Endothelial cell (in vitro differentiated cells): ENCODE measurements at regions not wholly inside any gene's neighbourhood (a gene's known extent, or its start where the extent isn't known, plus 50 kb on each side); places are given as distances from the start of the nearest gene placed in this dataset.

Experiments
- DNase-seq: peaks from one replicate; pipeline ENCODE4 v3.0.0; 2021; ENCODE audit warnings: low spot score
- H3K27ac Mint-ChIP-seq: one replicate; pipeline ENCODE4 v1.8.0; 2021; ENCODE audit warnings: mixed read lengths, inconsistent platforms; ENCODE audit not compliant: unreplicated experiment
- H3K27me3 Mint-ChIP-seq: one replicate; pipeline ENCODE4 v1.8.0; 2021; ENCODE audit warnings: mild to moderate bottlenecking, moderate library complexity, mixed read lengths, inconsistent platforms; ENCODE audit not compliant: unreplicated experiment
- H3K36me3 Mint-ChIP-seq: one replicate; pipeline ENCODE4 v1.8.0; 2021; ENCODE audit warnings: mild to moderate bottlenecking, low read depth, mixed read lengths, inconsistent platforms; ENCODE audit not compliant: unreplicated experiment
- H3K4me1 Mint-ChIP-seq: one replicate; pipeline ENCODE4 v1.8.0; 2021; ENCODE audit warnings: mild to moderate bottlenecking, mixed read lengths, inconsistent platforms; ENCODE audit not compliant: unreplicated experiment
- H3K4me3 Mint-ChIP-seq: one replicate; pipeline ENCODE4 v1.8.0; 2021; ENCODE audit warnings: mild to moderate bottlenecking, mixed read lengths, inconsistent platforms; ENCODE audit not compliant: unreplicated experiment
- H3K9me3 Mint-ChIP-seq: one replicate; pipeline ENCODE4 v1.8.0; 2021; ENCODE audit warnings: mixed read lengths, inconsistent platforms; ENCODE audit not compliant: unreplicated experiment
- CTCF ChIP-seq: fragments of 200-600 bp; sonication (generic); IDR thresholded peaks from one replicate; pipeline ENCODE4 v1.5.0; 2021; ENCODE audit warnings: antibody characterized with exemption; ENCODE audit not compliant: unreplicated experiment

GRCh38 chr5:125710745-125711144 is 712.5 kb upstream of the GRAMD2B start:
- Mint-ChIP-seq H3K9me3 (no peaks in the 10 kb centered on the region), H3K4me1 (no peaks in the 10 kb centered on the region), H3K4me3 (no peak overlapping the region), H3K36me3 (no peaks in the 10 kb centered on the region), H3K27me3 (no peaks in the 10 kb centered on the region), H3K27ac (no peak overlapping the region)
- TF ChIP-seq CTCF: no peak
- DNase-seq: no peak

- Mint-ChIP-seq H3K36me3 (no peaks in the 10 kb centered on the region), H3K27me3 (no peaks in the 10 kb centered on the region), H3K27ac (no peak overlapping the region), H3K4me1 (no peaks in the 10 kb centered on the region), H3K9me3 (no peaks in the 10 kb centered on the region), H3K4me3 (no peak overlapping the region)
- no peak for DNase-seq
- no peak for TF ChIP-seq CTCF
These were observed 710.8 kb upstream of the GRAMD2B start for GRCh38 chr5:125712397-125712796.

GRCh38 chr5:125713109-125713805 is 710.0 kb upstream of the GRAMD2B start:
- Mint-ChIP-seq H3K9me3 (no peaks in the 10 kb centered on the region), H3K4me1 (no peaks in the 10 kb centered on the region), H3K27me3 (no peaks in the 10 kb centered on the region), H3K36me3 (no peaks in the 10 kb centered on the region), H3K4me3 (no peak overlapping the region), H3K27ac (no peak overlapping the region)
- no peak for DNase-seq
- no peak for TF ChIP-seq CTCF

GRCh38 chr5:125715216-125715615 is 708.0 kb upstream of the GRAMD2B start:
- Mint-ChIP-seq H3K9me3 (no peaks in the 10 kb centered on the region), H3K36me3 (no peaks in the 10 kb centered on the region), H3K4me1 (no peaks in the 10 kb centered on the region), H3K27ac (no peak overlapping the region), H3K27me3 (no peaks in the 10 kb centered on the region), H3K4me3 (no peak overlapping the region)
- DNase-seq: no peak
- no peak for TF ChIP-seq CTCF

- DNase-seq: no peak
- no peaks in the 10 kb centered on the region for H3K4me1 Mint-ChIP-seq
- no peaks in the 10 kb centered on the region for H3K36me3 Mint-ChIP-seq
- no peak overlapping the region for H3K4me3 Mint-ChIP-seq
- H3K27ac Mint-ChIP-seq: no peak overlapping the region
- no peaks in the 10 kb centered on the region for H3K27me3 Mint-ChIP-seq
- TF ChIP-seq CTCF: no peak
- H3K9me3 Mint-ChIP-seq: no peaks in the 10 kb centered on the region
These were observed 706.0 kb upstream of the GRAMD2B start for GRCh38 chr5:125717209-125717608.
